ENCODE measurements at regions not wholly inside any gene's neighbourhood (a gene's known extent, or its start where the extent isn't known, plus 50 kb on each side); places are given as distances from the start of the nearest gene placed in this dataset.

DNA sequence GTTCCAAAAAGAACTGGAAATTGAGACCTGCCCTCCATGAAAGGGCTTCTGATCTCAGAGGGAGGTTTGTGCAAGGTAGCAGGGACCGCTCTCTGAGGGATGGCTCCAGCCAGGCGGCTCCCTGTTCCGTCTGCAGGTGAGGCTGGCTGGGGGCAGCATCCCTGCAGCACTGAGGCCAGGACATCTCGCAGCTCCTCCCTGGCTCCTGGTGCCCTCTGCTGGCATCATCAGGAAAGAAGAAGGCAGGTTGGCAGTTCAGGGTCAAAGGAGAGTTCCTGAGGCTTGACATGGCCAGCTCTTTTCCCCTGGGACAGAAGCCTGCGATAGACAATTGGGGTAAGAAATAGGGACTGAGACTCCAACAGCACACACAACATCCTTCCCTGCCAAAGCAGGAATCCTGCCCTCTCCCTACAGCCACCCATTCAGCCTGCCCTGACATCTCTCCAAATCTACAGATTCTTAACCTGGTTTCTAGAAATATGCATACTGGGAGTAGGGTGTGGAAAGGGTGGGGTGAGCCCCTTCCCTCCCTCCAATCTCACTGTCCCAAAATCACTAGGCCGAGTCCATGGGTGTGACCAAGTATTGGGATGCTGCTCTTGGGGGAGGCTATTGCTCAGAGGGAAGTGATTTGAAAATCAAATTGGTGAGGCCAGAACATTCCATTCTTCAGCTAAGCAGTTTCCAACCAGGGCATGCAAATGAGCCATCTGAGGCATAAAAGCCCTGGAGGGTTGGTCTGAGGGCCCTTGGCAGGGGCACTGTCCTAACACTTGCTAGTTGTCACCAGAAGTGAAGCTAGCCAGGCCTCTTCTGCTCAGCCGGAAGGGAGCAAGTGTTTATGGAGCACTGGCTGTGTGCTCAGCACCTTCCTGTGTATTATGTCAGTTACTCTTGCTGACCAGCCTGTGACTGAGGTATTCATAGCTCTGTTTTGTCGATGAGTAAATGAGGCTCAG, 185.4 kb downstream of the TFCP2L1 start:
- TF ChIP-seq, protein P1, sequence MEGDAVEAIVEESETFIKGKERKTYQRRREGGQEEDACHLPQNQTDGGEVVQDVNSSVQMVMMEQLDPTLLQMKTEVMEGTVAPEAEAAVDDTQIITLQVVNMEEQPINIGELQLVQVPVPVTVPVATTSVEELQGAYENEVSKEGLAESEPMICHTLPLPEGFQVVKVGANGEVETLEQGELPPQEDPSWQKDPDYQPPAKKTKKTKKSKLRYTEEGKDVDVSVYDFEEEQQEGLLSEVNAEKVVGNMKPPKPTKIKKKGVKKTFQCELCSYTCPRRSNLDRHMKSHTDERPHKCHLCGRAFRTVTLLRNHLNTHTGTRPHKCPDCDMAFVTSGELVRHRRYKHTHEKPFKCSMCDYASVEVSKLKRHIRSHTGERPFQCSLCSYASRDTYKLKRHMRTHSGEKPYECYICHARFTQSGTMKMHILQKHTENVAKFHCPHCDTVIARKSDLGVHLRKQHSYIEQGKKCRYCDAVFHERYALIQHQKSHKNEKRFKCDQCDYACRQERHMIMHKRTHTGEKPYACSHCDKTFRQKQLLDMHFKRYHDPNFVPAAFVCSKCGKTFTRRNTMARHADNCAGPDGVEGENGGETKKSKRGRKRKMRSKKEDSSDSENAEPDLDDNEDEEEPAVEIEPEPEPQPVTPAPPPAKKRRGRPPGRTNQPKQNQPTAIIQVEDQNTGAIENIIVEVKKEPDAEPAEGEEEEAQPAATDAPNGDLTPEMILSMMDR (IDR thresholded peaks at IDR 0.05): no peak
- no peak for TF ChIP-seq POLR2A (IDR thresholded peaks at IDR 0.05)
